IMR-90 (cell line): ENCODE measurements at regions not wholly inside any gene's neighbourhood (a gene's known extent, or its start where the extent isn't known, plus 50 kb on each side); places are given as distances from the start of the nearest gene placed in this dataset.

Source experiments
- ATAC-seq: fragments of 200-7000 bp; cut with Tn5 transposase; 2 replicates; pipeline ENCODE4 v1.9.1; 2020; ENCODE audit warnings: low read depth, mild to moderate bottlenecking, moderate library complexity
- BruUV-seq: library from RNA; stranded (reverse); fragments of 400-500 nt; replicated peaks from 2 replicates; lab custom pipeline; 2021; lab: Mats Ljungman, UMichigan
- CTCF ChIA-PET: fragments of 300-600 bp; formaldehyde crosslinking; extraction: SDS; loops from one replicate; lab custom pipeline; 2021; ENCODE audit warnings: antibody characterized with exemption; lab: Yijun Ruan, JAX
- POLR2A ChIA-PET: fragments of 300-600 bp; sonication (Branson Sonifier 250); formaldehyde crosslinking; loops from one replicate; lab custom pipeline; 2022; ENCODE audit warnings: antibody characterized with exemption; ENCODE audit not compliant: unreplicated experiment; lab: Charles Lee
- DNase-seq: peaks from one replicate; pipeline ENCODE4 v3.0.0; 2013
- H2AFZ ChIP-seq: replicated peaks from 2 replicates; pipeline ENCODE3; 2013; ENCODE audit warnings: low read length, mild to moderate bottlenecking; ENCODE audit not compliant: poor library complexity
- H2AK5ac ChIP-seq: 2 replicates; pipeline ENCODE4 v1.6.1; 2013; ENCODE audit warnings: low read depth, low read length, inconsistent platforms
- H2AK9ac ChIP-seq: replicated peaks from 2 replicates; pipeline ENCODE3; 2013; ENCODE audit warnings: mild to moderate bottlenecking, low read depth, low read length, moderate library complexity; ENCODE audit not compliant: poor library complexity
- H2BK120ac ChIP-seq: 2 replicates; pipeline ENCODE4 v1.6.1; 2013; ENCODE audit warnings: low read depth, low read length, inconsistent platforms
- H2BK15ac ChIP-seq: 3 replicates; pipeline ENCODE4 v1.6.1; 2013; ENCODE audit warnings: low read depth, low read length, inconsistent platforms
- H2BK20ac ChIP-seq: 2 replicates; pipeline ENCODE4 v1.6.1; 2013; ENCODE audit warnings: low read depth, mild to moderate bottlenecking, inconsistent platforms, low read length, moderate library complexity
- H2BK5ac ChIP-seq: 2 replicates; pipeline ENCODE4 v1.6.1; 2013; ENCODE audit warnings: mild to moderate bottlenecking, low read depth, low read length, inconsistent platforms; ENCODE audit not compliant: poor library complexity, severe bottlenecking
- H3K14ac ChIP-seq: replicated peaks from 2 replicates; pipeline ENCODE4 v1.6.1; 2013; ENCODE audit warnings: low read depth, low read length, inconsistent platforms
- H3K18ac ChIP-seq: 2 replicates; pipeline ENCODE4 v1.6.1; 2013; ENCODE audit warnings: low read depth, low read length, control low read depth
- H3K23ac ChIP-seq: 2 replicates; pipeline ENCODE4 v1.6.1; 2013; ENCODE audit warnings: low read depth, low read length, inconsistent platforms
- H3K27ac ChIP-seq: 2 replicates; pipeline ENCODE4 v1.5.1; 2013; ENCODE audit warnings: mild to moderate bottlenecking, control low read depth, low read length; ENCODE audit not compliant: insufficient read depth
- H3K27me3 ChIP-seq: 2 replicates; pipeline ENCODE4 v1.6.1; 2013; ENCODE audit warnings: low read length; ENCODE audit not compliant: control insufficient read depth, insufficient read depth
- H3K36me3 ChIP-seq: 2 replicates; pipeline ENCODE4 v1.6.1; 2013; ENCODE audit warnings: low read length, mixed read lengths; ENCODE audit not compliant: control insufficient read depth, insufficient read depth
- H3K4ac ChIP-seq: 2 replicates; pipeline ENCODE4 v1.6.1; 2013; ENCODE audit warnings: low read depth, low read length, inconsistent platforms
- H3K4me1 ChIP-seq: 2 replicates; pipeline ENCODE4 v1.6.1; 2013; ENCODE audit warnings: low read length, mixed read lengths; ENCODE audit not compliant: control insufficient read depth, insufficient read depth
- H3K4me2 ChIP-seq: 2 replicates; pipeline ENCODE4 v1.6.1; 2013; ENCODE audit warnings: low read depth, mild to moderate bottlenecking, control low read depth, low read length, moderate library complexity
- H3K4me3 ChIP-seq: 2 replicates; pipeline ENCODE4 v1.5.1; 2013; ENCODE audit warnings: low read depth, mild to moderate bottlenecking, control low read depth, low read length, moderate library complexity; ENCODE audit not compliant: insufficient read depth
- H3K56ac ChIP-seq: 2 replicates; pipeline ENCODE4 v1.6.1; 2013; ENCODE audit warnings: low read length, inconsistent platforms; ENCODE audit not compliant: insufficient read depth; ENCODE audit errors: extremely low read depth
- H3K79me1 ChIP-seq, 2 experiments: 2 replicates each; pipeline ENCODE4 v1.6.1; 2013; ENCODE audit warnings: low read length in 2 of 2, inconsistent platforms in 1 of 2, low read depth in 1 of 2
- H3K9ac ChIP-seq: 2 replicates; pipeline ENCODE4 v1.6.1; 2013; ENCODE audit warnings: low read depth, low read length, control low read depth
- H3K9me1 ChIP-seq: 2 replicates; pipeline ENCODE4 v1.6.1; 2013; ENCODE audit warnings: low read length, inconsistent platforms; ENCODE audit not compliant: insufficient read depth
- H3K9me3 ChIP-seq: 2 replicates; pipeline ENCODE4 v1.6.1; 2013; ENCODE audit warnings: low read length; ENCODE audit not compliant: control insufficient read depth, insufficient read depth
- H4K20me1 ChIP-seq: 2 replicates; pipeline ENCODE4 v1.6.1; 2013; ENCODE audit warnings: low read length, inconsistent platforms; ENCODE audit not compliant: insufficient read depth
- H4K5ac ChIP-seq: 2 replicates; pipeline ENCODE4 v1.6.1; 2013; ENCODE audit warnings: mild to moderate bottlenecking, low read depth, low read length, control low read depth
- H4K8ac ChIP-seq, 2 experiments: 2 replicates each; pipeline ENCODE4 v1.6.1; 2013; ENCODE audit warnings: low read depth in 2 of 2, low read length in 2 of 2, control low read depth in 1 of 2, inconsistent platforms in 1 of 2
- H4K91ac ChIP-seq: 2 replicates; pipeline ENCODE4 v1.6.1; 2013; ENCODE audit warnings: low read depth, low read length, inconsistent platforms; ENCODE audit not compliant: insufficient read depth
- CEBPB ChIP-seq: IDR thresholded peaks from 2 replicates; pipeline ENCODE4 v1.6.1; 2012; ENCODE audit warnings: low read depth, low read length, improper control_type of control experiment
- CTCF ChIP-seq: conservative IDR thresholded peaks from 2 replicates; pipeline ENCODE4 v1.5.1; 2012; ENCODE audit warnings: mild to moderate bottlenecking, low read depth, low read length, improper control_type of control experiment
- ELK1 ChIP-seq: fragments of 150-350 bp; IDR thresholded peaks from 2 replicates; pipeline ENCODE4 v1.6.1; 2016; ENCODE audit warnings: low read depth, mild to moderate bottlenecking, low read length, moderate library complexity, borderline replicate concordance
- FOS ChIP-seq: fragments of 150-350 bp; IDR thresholded peaks from 2 replicates; pipeline ENCODE4 v1.6.1; 2016; ENCODE audit warnings: low read depth, low read length
- MAFK ChIP-seq: IDR thresholded peaks from 2 replicates; pipeline ENCODE4 v1.6.1; 2012; ENCODE audit warnings: low read depth, low read length, improper control_type of control experiment
- MXI1 ChIP-seq: IDR thresholded peaks from 2 replicates; pipeline ENCODE4 v1.6.1; 2012; ENCODE audit warnings: low read depth, mild to moderate bottlenecking, low read length, moderate library complexity, borderline replicate concordance
- NFE2L2 ChIP-seq: fragments of 150-350 bp; IDR thresholded peaks from 2 replicates; pipeline ENCODE4 v1.6.1; 2016; ENCODE audit warnings: low read depth, mild to moderate bottlenecking, low read length
- RAD21 ChIP-seq: IDR thresholded peaks from 2 replicates; pipeline ENCODE4 v1.6.1; 2012; ENCODE audit warnings: low read length, improper control_type of control experiment
- RCOR1 ChIP-seq: IDR thresholded peaks from 2 replicates; pipeline ENCODE4 v1.6.1; 2012; ENCODE audit warnings: mild to moderate bottlenecking, low read length, improper control_type of control experiment; ENCODE audit not compliant: insufficient replicate concordance
- RFX5 ChIP-seq: IDR thresholded peaks from 2 replicates; pipeline ENCODE4 v1.8.0; 2012; ENCODE audit warnings: low read depth, mild to moderate bottlenecking, low read length, moderate library complexity
- SMC3 ChIP-seq: fragments of 150-350 bp; IDR thresholded peaks from 2 replicates; pipeline ENCODE4 v1.6.1; 2016; ENCODE audit warnings: low read depth, mild to moderate bottlenecking, antibody characterized with exemption, low read length, moderate library complexity
- WGBS, 2 experiments: methylation state at CpG; one replicate each; pipeline versions ENCODE4 v1.1.5 to v1.1.7; 2013; ENCODE audit warnings: missing lambda C conversion rate in 2 of 2; ENCODE audit not compliant: insufficient read length in 1 of 2; ENCODE audit errors: extremely low coverage in 2 of 2; 5-methylcytosine and 5-hydroxymethylcytosine counted together
- dilution Hi-C: fragments of 300-500 bp; cut with HindIII; formaldehyde crosslinking; loops from one replicate; pipeline ENCODE4 v1.14.3; 2018; ENCODE audit warnings: low sequenced_read_pairs; ENCODE audit not compliant: unreplicated experiment
- in situ Hi-C: fragments of 300-500 bp; cut with MboI; formaldehyde crosslinking; loops from 3 replicates; pipeline ENCODE4 v1.14.3; 2019; ENCODE audit warnings: low sequenced_read_pairs, inconsistent platforms, mixed read lengths
- intact Hi-C: fragments of 100-400 bp; cut with micrococcal nuclease; formaldehyde crosslinking; loops from 2 replicates; pipeline ENCODE4 v1.10.0; 2022

- Histone ChIP-seq H3K56ac (no peak overlapping the region), H3K4ac (no peak overlapping the region), H3K4me3 (no peak overlapping the region), H2BK15ac (no peak overlapping the region), H4K5ac (no peak overlapping the region), H4K91ac (no peak overlapping the region), H2AK5ac (no peak overlapping the region), H3K14ac (no peak overlapping the region), H3K9ac (no peak overlapping the region), H3K27ac (no peak overlapping the region), H3K9me3 (peaks cover 32% of the 10 kb centered on the region), H2AK9ac (no peak overlapping the region), H3K36me3 (no peaks in the 10 kb centered on the region), H4K8ac (no peak overlapping the region), H2BK20ac (no peak overlapping the region), H3K4me2 (no peak overlapping the region), H3K18ac (no peak overlapping the region), H2BK120ac (no peak overlapping the region), H3K9me1 (no peaks in the 10 kb centered on the region), H4K20me1 (no peaks in the 10 kb centered on the region), H3K4me1 (no peaks in the 10 kb centered on the region), H3K27me3 (no peaks in the 10 kb centered on the region), H3K23ac (no peak overlapping the region), H2BK5ac (no peak overlapping the region), H3K79me1 (no peaks in the 10 kb centered on the region), H2AFZ (no peak overlapping the region)
- WGBS, 2 experiments: no CpG with 5 or more reads among the region's 8 CpGs
- intact Hi-C loops: no loop called here
- DNase-seq (no peak), ATAC-seq (no peak)
- no peak for TF ChIP-seq RCOR1
- TF ChIP-seq CTCF: no peak
- no peak for TF ChIP-seq CEBPB
- TF ChIP-seq RAD21: no peak
- TF ChIP-seq SMC3: no peak
- TF ChIP-seq FOS: no peak
- no peak for TF ChIP-seq MXI1
- TF ChIP-seq MAFK: no peak
- no peak for TF ChIP-seq ELK1
- no peak for TF ChIP-seq RFX5
- no peak for TF ChIP-seq NFE2L2
- POLR2A ChIA-PET: no interaction called here
- dilution Hi-C loops: no loop called here
- CTCF ChIA-PET: no interaction called here
- in situ Hi-C loops: no loop called here
- no TSS peak for BruUV-seq
Observed at GRCh38 chr5:2695200-2695891, 56.1 kb downstream of the IRX2 start.
